Stimulated activated naive CD4-positive, alpha-beta T cell (primary cell): ENCODE measurements at regions not wholly inside any gene's neighbourhood (a gene's known extent, or its start where the extent isn't known, plus 50 kb on each side); places are given as distances from the start of the nearest gene placed in this dataset.

ENCODE experiments used
- DNase-seq, 6 experiments: peaks; one replicate each; lab custom pipeline; 2025; lab: John Stamatoyannopoulos, UW

GRCh38 chr12:105992849-105993740, 145.7 kb downstream of the NUAK1 start:
- no peak for DNase-seq

- DNase-seq = no peak
These were observed 144.8 kb downstream of the NUAK1 start for GRCh38 chr12:105993766-105994555.

GRCh38 chr12:105995961-105996431, 142.8 kb downstream of the NUAK1 start:
- DNase-seq = no peak

- no peak for DNase-seq
These were observed 140.2 kb downstream of the NUAK1 start for GRCh38 chr12:105998561-105998960.

- no peak for DNase-seq
These were observed 138.2 kb downstream of the NUAK1 start for GRCh38 chr12:106000382-106001104.

GRCh38 chr12:106001105-106001836, 137.5 kb downstream of the NUAK1 start:
- no peak for DNase-seq

GRCh38 chr12:106001837-106002218, 136.9 kb downstream of the NUAK1 start:
- no peak for DNase-seq

GRCh38 chr12:106003297-106003696, 135.5 kb downstream of the NUAK1 start:
- DNase-seq = no peak

- DNase-seq = no peak
These were observed 134.5 kb downstream of the NUAK1 start for GRCh38 chr12:106004289-106004688.

- no peak for DNase-seq
These were observed 132.4 kb downstream of the NUAK1 start for GRCh38 chr12:106006382-106006781.

GRCh38 chr12:106006940-106007339, 131.8 kb downstream of the NUAK1 start:
- no peak for DNase-seq

GRCh38 chr12:106010741-106011140, 128.0 kb downstream of the NUAK1 start:
- no peak for DNase-seq
